Neutrophil (primary cell): ENCODE measurements at regions not wholly inside any gene's neighbourhood (a gene's known extent, or its start where the extent isn't known, plus 50 kb on each side); places are given as distances from the start of the nearest gene placed in this dataset.

Source experiments
- H3K27ac ChIP-seq: fragments of 200-600 bp; sonication (generic); 2 replicates; pipeline ENCODE4 v1.5.1; 2016; ENCODE audit warnings: mild to moderate bottlenecking, moderate library complexity
- H3K27me3 ChIP-seq: fragments of 200-600 bp; sonication (generic); 2 replicates; pipeline ENCODE4 v1.6.0; 2016; ENCODE audit warnings: mild to moderate bottlenecking
- H3K36me3 ChIP-seq: fragments of 200-600 bp; sonication (generic); 2 replicates; pipeline ENCODE4 v1.5.1; 2017
- H3K4me1 ChIP-seq, 2 experiments: fragments of 200-600 bp in 1 of 2; sonication (generic) in 1 of 2; 1 replicate in 1 of 2; 2 replicates in 1 of 2; pipeline versions ENCODE4 v1.5.1 to v1.6.1; 2013 to 2016; ENCODE audit warnings: low read depth in 1 of 2, low read length in 1 of 2, mild to moderate bottlenecking in 1 of 2, moderate library complexity in 1 of 2; ENCODE audit not compliant: control insufficient read depth in 1 of 2, insufficient read depth in 1 of 2
- H3K4me3 ChIP-seq, 2 experiments: fragments of 200-600 bp in 1 of 2; sonication (generic) in 1 of 2; 1 replicate in 1 of 2; 2 replicates in 1 of 2; pipeline ENCODE4 v1.5.1; 2013 to 2016; ENCODE audit warnings: low read depth in 1 of 2, low read length in 1 of 2, mild to moderate bottlenecking in 1 of 2, moderate library complexity in 1 of 2
- H3K9me3 ChIP-seq: fragments of 200-600 bp; sonication (generic); 2 replicates; pipeline ENCODE4 v1.5.1; 2016
- CTCF ChIP-seq: fragments of 200-600 bp; sonication (generic); IDR thresholded peaks from 2 replicates; pipeline ENCODE4 v1.5.1; 2016; ENCODE audit warnings: antibody characterized with exemption

GRCh38 chr1:101652484-101652883, 344.2 kb downstream of the OLFM3 start:
- H3K4me3 ChIP-seq: no peak overlapping the region
- no peaks in the 10 kb centered on the region for H3K4me1 ChIP-seq
- H3K27me3 ChIP-seq: no peaks in the 10 kb centered on the region
- no peak for TF ChIP-seq CTCF
- H3K36me3 ChIP-seq: no peaks in the 10 kb centered on the region
- H3K9me3 ChIP-seq: no peaks in the 10 kb centered on the region
- no peak overlapping the region for H3K27ac ChIP-seq

GRCh38 chr1:101653482-101653946, 343.2 kb downstream of the OLFM3 start:
- no peak for TF ChIP-seq CTCF
- no peaks in the 10 kb centered on the region for H3K9me3 ChIP-seq
- H3K27ac ChIP-seq: no peak overlapping the region
- no peak overlapping the region for H3K4me3 ChIP-seq
- no peaks in the 10 kb centered on the region for H3K4me1 ChIP-seq
- H3K27me3 ChIP-seq: no peaks in the 10 kb centered on the region
- H3K36me3 ChIP-seq: no peaks in the 10 kb centered on the region

GRCh38 chr1:101664726-101665125, 332.0 kb downstream of the OLFM3 start:
- Histone ChIP-seq H3K4me1 (no peaks in the 10 kb centered on the region), H3K4me3 (no peak overlapping the region), H3K9me3 (peaks cover 6% of the 10 kb centered on the region), H3K36me3 (no peaks in the 10 kb centered on the region), H3K27me3 (no peaks in the 10 kb centered on the region), H3K27ac (no peak overlapping the region)
- TF ChIP-seq CTCF: no peak

- H3K27ac ChIP-seq: no peak overlapping the region
- H3K36me3 ChIP-seq: no peaks in the 10 kb centered on the region
- H3K4me3 ChIP-seq: no peak overlapping the region
- H3K4me1 ChIP-seq: no peaks in the 10 kb centered on the region
- TF ChIP-seq CTCF: no peak
- no peaks in the 10 kb centered on the region for H3K9me3 ChIP-seq
- H3K27me3 ChIP-seq: no peaks in the 10 kb centered on the region
Observed at GRCh38 chr1:101667761-101668160, 329.0 kb downstream of the OLFM3 start.

GRCh38 chr1:101683136-101683535, 313.6 kb downstream of the OLFM3 start:
- Histone ChIP-seq H3K4me1 (no peaks in the 10 kb centered on the region), H3K4me3 (no peak overlapping the region), H3K27ac (no peak overlapping the region), H3K27me3 (no peaks in the 10 kb centered on the region), H3K9me3 (no peaks in the 10 kb centered on the region), H3K36me3 (no peaks in the 10 kb centered on the region)
- TF ChIP-seq CTCF: no peak

- no peaks in the 10 kb centered on the region for H3K4me1 ChIP-seq
- no peak for TF ChIP-seq CTCF
Observed at GRCh38 chr1:101683561-101683960, 313.2 kb downstream of the OLFM3 start.

More at GRCh38 chr1:101683561-101683960, 313.2 kb downstream of the OLFM3 start:
- H3K4me3 ChIP-seq: no peak overlapping the region
- H3K36me3 ChIP-seq: no peaks in the 10 kb centered on the region
- H3K9me3 ChIP-seq: no peaks in the 10 kb centered on the region
- H3K27me3 ChIP-seq: no peaks in the 10 kb centered on the region
- H3K27ac ChIP-seq: no peak overlapping the region
